HEK293 (cell line): ENCODE measurements at regions not wholly inside any gene's neighbourhood (a gene's known extent, or its start where the extent isn't known, plus 50 kb on each side); places are given as distances from the start of the nearest gene placed in this dataset.

Experiments used
- CTCF ChIA-PET: fragments of 350-600 bp; formaldehyde crosslinking; extraction: SDS; loops from one replicate; lab custom pipeline; 2021; ENCODE audit warnings: antibody characterized with exemption; lab: Yijun Ruan, JAX
- POLR2A ChIA-PET: fragments of 300-600 bp; formaldehyde crosslinking; extraction: SDS; loops from one replicate; lab custom pipeline; 2020; ENCODE audit warnings: antibody characterized with exemption, inconsistent platforms; lab: Yijun Ruan, JAX
- H3K27ac ChIP-seq: fragments of 200-500 bp; sonication (Bioruptor generic); 2 replicates; pipeline ENCODE4 v1.5.1; 2014; ENCODE audit warnings: low read depth, low read length, control low read depth, inconsistent platforms; ENCODE audit errors: extremely low read depth
- H3K36me3 ChIP-seq, 2 experiments: fragments of 200-500 bp in 1 of 2; sonication (Bioruptor generic) in 1 of 2; 1 replicate in 1 of 2; 2 replicates in 1 of 2; pipeline ENCODE4 v1.5.1; 2014 to 2017; ENCODE audit warnings: inconsistent platforms in 2 of 2, low read length in 2 of 2; ENCODE audit not compliant: control insufficient read depth in 2 of 2, insufficient read depth in 1 of 2
- H3K4me1 ChIP-seq: fragments of 200-500 bp; sonication (Bioruptor generic); 2 replicates; pipeline ENCODE4 v1.5.1; 2014; ENCODE audit warnings: mild to moderate bottlenecking, low read length, inconsistent platforms; ENCODE audit not compliant: control insufficient read depth, insufficient read depth
- H3K4me3 ChIP-seq: 2 replicates; pipeline ENCODE4 v1.5.1; 2011; ENCODE audit warnings: low read depth, mild to moderate bottlenecking, control low read depth, low read length, moderate library complexity
- H3K9me3 ChIP-seq: fragments of 200-500 bp; sonication (Bioruptor generic); 2 replicates; pipeline ENCODE4 v1.5.1; 2014; ENCODE audit warnings: low read depth, low read length, inconsistent platforms; ENCODE audit not compliant: control insufficient read depth, insufficient read depth
- AEBP2 ChIP-seq: fragments of 450-650 bp; formaldehyde crosslinking; IDR thresholded peaks from 2 replicates; pipeline ENCODE4 v1.5.1; 2016; ENCODE audit warnings: missing biosample characterization, missing genetic modification characterization, borderline replicate concordance
- ELK4 ChIP-seq: IDR thresholded peaks from 2 replicates; pipeline ENCODE4 v1.6.1; 2011; ENCODE audit warnings: mild to moderate bottlenecking, low read depth, low read length, borderline replicate concordance
- KLF16 ChIP-seq: fragments of 450-650 bp; formaldehyde crosslinking; IDR thresholded peaks from 2 replicates; pipeline ENCODE4 v1.5.1; 2017; ENCODE audit warnings: missing biosample characterization, missing genetic modification characterization
- KLF17 ChIP-seq: fragments of 450-650 bp; formaldehyde crosslinking; IDR thresholded peaks from 2 replicates; pipeline ENCODE4 v1.5.1; 2016; ENCODE audit warnings: missing biosample characterization, missing genetic modification characterization
- RBAK ChIP-seq: fragments of 450-650 bp; formaldehyde crosslinking; IDR thresholded peaks from 2 replicates; pipeline ENCODE4 v1.5.1; 2016; ENCODE audit warnings: missing biosample characterization, missing genetic modification characterization
- SCRT1 ChIP-seq: fragments of 450-650 bp; formaldehyde crosslinking; IDR thresholded peaks from 2 replicates; pipeline ENCODE4 v1.5.1; 2016; ENCODE audit warnings: missing biosample characterization, missing genetic modification characterization, borderline replicate concordance
- TSHZ1 ChIP-seq: fragments of 450-650 bp; formaldehyde crosslinking; IDR thresholded peaks from 2 replicates; pipeline ENCODE4 v1.5.1; 2016; ENCODE audit warnings: missing biosample characterization, missing genetic modification characterization, borderline replicate concordance
- ZBTB48 ChIP-seq: fragments of 450-650 bp; formaldehyde crosslinking; IDR thresholded peaks from 2 replicates; pipeline ENCODE4 v1.5.1; 2016; ENCODE audit warnings: missing biosample characterization, missing genetic modification characterization
- ZFP69B ChIP-seq: fragments of 450-650 bp; formaldehyde crosslinking; IDR thresholded peaks from 2 replicates; pipeline ENCODE4 v1.5.1; 2016; ENCODE audit warnings: missing biosample characterization, missing genetic modification characterization
- ZNF10 ChIP-seq: fragments of 450-650 bp; formaldehyde crosslinking; IDR thresholded peaks from 2 replicates; pipeline ENCODE4 v1.5.1; 2017; ENCODE audit warnings: missing biosample characterization, missing genetic modification characterization
- ZNF155 ChIP-seq: fragments of 450-650 bp; formaldehyde crosslinking; IDR thresholded peaks from 2 replicates; pipeline ENCODE4 v1.5.1; 2016; ENCODE audit warnings: missing biosample characterization, missing genetic modification characterization
- ZNF175 ChIP-seq: fragments of 450-650 bp; formaldehyde crosslinking; IDR thresholded peaks from 2 replicates; pipeline ENCODE4 v1.5.1; 2016; ENCODE audit warnings: missing biosample characterization, missing genetic modification characterization
- ZNF19 ChIP-seq: fragments of 450-650 bp; formaldehyde crosslinking; IDR thresholded peaks from 2 replicates; pipeline ENCODE4; 2016; ENCODE audit warnings: missing biosample characterization, missing genetic modification characterization, low read depth
- ZNF202 ChIP-seq: fragments of 450-650 bp; formaldehyde crosslinking; IDR thresholded peaks from 2 replicates; pipeline ENCODE4 v1.5.1; 2016; ENCODE audit warnings: missing biosample characterization, missing genetic modification characterization, borderline replicate concordance
- ZNF266 ChIP-seq: fragments of 450-650 bp; formaldehyde crosslinking; IDR thresholded peaks from 2 replicates; pipeline ENCODE4 v1.5.1; 2016; ENCODE audit warnings: missing biosample characterization, missing genetic modification characterization, low read depth
- ZNF335 ChIP-seq: fragments of 450-650 bp; formaldehyde crosslinking; conservative IDR thresholded peaks from 2 replicates; pipeline ENCODE4 v1.5.1; 2016; ENCODE audit warnings: missing biosample characterization, missing genetic modification characterization
- ZNF350 ChIP-seq: fragments of 450-650 bp; formaldehyde crosslinking; IDR thresholded peaks from 2 replicates; pipeline ENCODE4 v1.5.0; 2017; ENCODE audit warnings: missing biosample characterization, mild to moderate bottlenecking, missing genetic modification characterization
- ZNF362 ChIP-seq: fragments of 450-650 bp; formaldehyde crosslinking; IDR thresholded peaks from 2 replicates; pipeline ENCODE4 v1.5.1; 2016; ENCODE audit warnings: missing biosample characterization, missing genetic modification characterization
- ZNF366 ChIP-seq: fragments of 450-650 bp; formaldehyde crosslinking; conservative IDR thresholded peaks from 2 replicates; pipeline ENCODE4 v1.5.1; 2016; ENCODE audit warnings: missing biosample characterization, missing genetic modification characterization
- ZNF37A ChIP-seq: fragments of 450-650 bp; IDR thresholded peaks from 2 replicates; pipeline ENCODE4 v1.5.1; 2018; ENCODE audit warnings: missing biosample characterization, missing genetic modification characterization
- ZNF423 ChIP-seq: fragments of 450-650 bp; formaldehyde crosslinking; IDR thresholded peaks from 2 replicates; pipeline ENCODE4 v1.5.1; 2016; ENCODE audit warnings: missing biosample characterization, missing genetic modification characterization
- ZNF510 ChIP-seq: fragments of 450-650 bp; formaldehyde crosslinking; IDR thresholded peaks from 2 replicates; pipeline ENCODE4 v1.5.1; 2018; ENCODE audit warnings: mild to moderate bottlenecking, missing genetic modification characterization, missing biosample characterization; ENCODE audit not compliant: insufficient replicate concordance
- ZNF513 ChIP-seq: fragments of 450-650 bp; IDR thresholded peaks from 2 replicates; pipeline ENCODE4 v1.5.1; 2018; ENCODE audit warnings: missing biosample characterization, missing genetic modification characterization
- ZNF521 ChIP-seq: fragments of 450-650 bp; formaldehyde crosslinking; IDR thresholded peaks from 2 replicates; pipeline ENCODE4 v1.5.1; 2017; ENCODE audit warnings: missing biosample characterization, mild to moderate bottlenecking, missing genetic modification characterization
- ZNF558 ChIP-seq: fragments of 450-650 bp; formaldehyde crosslinking; IDR thresholded peaks from 2 replicates; pipeline ENCODE4 v1.5.1; 2016; ENCODE audit warnings: missing biosample characterization, missing genetic modification characterization
- ZNF560 ChIP-seq: fragments of 450-650 bp; formaldehyde crosslinking; IDR thresholded peaks from 2 replicates; pipeline ENCODE4 v1.5.1; 2017; ENCODE audit warnings: missing biosample characterization, missing genetic modification characterization, borderline replicate concordance
- ZNF707 ChIP-seq: fragments of 450-650 bp; formaldehyde crosslinking; IDR thresholded peaks from 2 replicates; pipeline ENCODE4 v1.5.1; 2016; ENCODE audit warnings: missing biosample characterization, missing genetic modification characterization
- ZNF843 ChIP-seq: fragments of 450-650 bp; formaldehyde crosslinking; IDR thresholded peaks from 2 replicates; pipeline ENCODE4 v1.5.1; 2016; ENCODE audit warnings: missing biosample characterization, missing genetic modification characterization

GRCh38 chr12:126569706-126570105 is 1504.5 kb downstream of the AACS start:
- CTCF ChIA-PET, result interaction anchor here (0.7 kb wide), 1 partner anchor 109 kb away, joined by 3 read pairs; no protein-coding TSS in a partner anchor
- TF ChIP-seq ZNF423, result no peak
- no peak for TF ChIP-seq ZNF510 (tag by site-specific recombination)
- TF ChIP-seq ZNF19 (tag by site-specific recombination), result no peak
- TF ChIP-seq KLF16 (tag by site-specific recombination), result no peak
- TF ChIP-seq ZNF202 (tag by site-specific recombination), result no peak
- no peak for TF ChIP-seq ZNF10 (tag by site-specific recombination)
- TF ChIP-seq ZNF513 (tag by site-specific recombination), result no peak
- TF ChIP-seq ZNF560 (tag by site-specific recombination), result no peak
- no peak for TF ChIP-seq ZNF362 (tag by site-specific recombination)
- TF ChIP-seq ZNF155 (tag by site-specific recombination), result no peak
- no peak for TF ChIP-seq ZNF521 (tag by site-specific recombination)
- TF ChIP-seq ZNF843, result no peak
- TF ChIP-seq ZNF175 (tag by site-specific recombination), result no peak
- no peak for TF ChIP-seq ZFP69B (tag by site-specific recombination)
- TF ChIP-seq ZNF558 (tag by site-specific recombination), result no peak
- no peak for TF ChIP-seq TSHZ1 (tag by site-specific recombination)
- H3K4me1 ChIP-seq, result no peaks in the 10 kb centered on the region
- no peaks in the 10 kb centered on the region for H3K9me3 ChIP-seq
- POLR2A ChIA-PET, result no interaction called here
- H3K4me3 ChIP-seq, result no peak overlapping the region
- no peaks in the 10 kb centered on the region for H3K36me3 ChIP-seq
- H3K27ac ChIP-seq, result no peak overlapping the region

GRCh38 chr12:126570566-126570965 is 1505.3 kb downstream of the AACS start:
- Histone ChIP-seq H3K27ac (no peak overlapping the region), H3K9me3 (no peaks in the 10 kb centered on the region), H3K4me1 (no peaks in the 10 kb centered on the region), H3K4me3 (no peak overlapping the region), H3K36me3 (no peaks in the 10 kb centered on the region)
- ChIA-PET POLR2A (no interaction called here), CTCF (interaction anchor here (0.7 kb wide), 1 partner anchor 108 kb away, joined by 3 read pairs; no protein-coding TSS in a partner anchor)
- no peak for TF ChIP-seq ZNF350 (tag by site-specific recombination)
- TF ChIP-seq ZNF37A, result no peak
- TF ChIP-seq KLF17, result no peak
- TF ChIP-seq AEBP2 (tag by site-specific recombination), result no peak
- no peak for TF ChIP-seq ELK4
- no peak for TF ChIP-seq ZNF266 (tag by site-specific recombination)
- no peak for TF ChIP-seq ZNF335 (tag by site-specific recombination)
- TF ChIP-seq ZNF366 (tag by site-specific recombination), result no peak
- TF ChIP-seq ZBTB48 (tag by site-specific recombination), result no peak
- TF ChIP-seq SCRT1 (tag by site-specific recombination), result no peak
- no peak for TF ChIP-seq ZNF707 (tag by site-specific recombination)
- TF ChIP-seq RBAK (tag by site-specific recombination), result no peak
